Loucy (cell line): ENCODE measurements at regions not wholly inside any gene's neighbourhood (a gene's known extent, or its start where the extent isn't known, plus 50 kb on each side); places are given as distances from the start of the nearest gene placed in this dataset.

ENCODE experiments used
- H2AFZ ChIP-seq: fragments of 200-600 bp; sonication (generic); 2 replicates; pipeline ENCODE4 v1.6.0; 2016; ENCODE audit warnings: antibody characterized with exemption, mild to moderate bottlenecking, low read length, moderate library complexity
- H3F3A ChIP-seq: fragments of 200-600 bp; 2 replicates; pipeline ENCODE4 v1.6.0; 2016; ENCODE audit warnings: antibody characterized with exemption, low read depth, mild to moderate bottlenecking
- H3K27me3 ChIP-seq: fragments of 200-600 bp; sonication (generic); 2 replicates; pipeline ENCODE4 v1.6.1; 2014; ENCODE audit warnings: low read length, mild to moderate bottlenecking; ENCODE audit not compliant: insufficient read depth, poor library complexity, severe bottlenecking
- H3K36me3 ChIP-seq: fragments of 200-600 bp; sonication (generic); 2 replicates; pipeline ENCODE4 v1.6.1; 2016; ENCODE audit warnings: low read length; ENCODE audit not compliant: insufficient read depth
- H3K4me1 ChIP-seq: fragments of 200-600 bp; sonication (generic); 2 replicates; pipeline ENCODE4 v1.5.1; 2014; ENCODE audit warnings: low read length, mild to moderate bottlenecking; ENCODE audit not compliant: insufficient read depth, poor library complexity, severe bottlenecking
- H3K4me2 ChIP-seq: fragments of 200-600 bp; sonication (generic); 2 replicates; pipeline ENCODE4 v1.6.0; 2014; ENCODE audit warnings: antibody characterized with exemption, low read length, low read depth, mild to moderate bottlenecking; ENCODE audit not compliant: poor library complexity, severe bottlenecking
- H3K4me3 ChIP-seq: fragments of 200-600 bp; sonication (generic); 2 replicates; pipeline ENCODE4 v1.5.1; 2014; ENCODE audit warnings: low read length, mild to moderate bottlenecking, mixed read lengths; ENCODE audit not compliant: poor library complexity, severe bottlenecking
- H3K79me2 ChIP-seq: fragments of 200-600 bp; sonication (generic); 2 replicates; pipeline ENCODE4 v1.6.1; 2014; ENCODE audit warnings: low read length; ENCODE audit not compliant: insufficient read depth
- H3K9ac ChIP-seq: fragments of 200-600 bp; sonication (generic); 2 replicates; pipeline ENCODE4 v1.6.0; 2014; ENCODE audit warnings: mild to moderate bottlenecking, low read depth, low read length, moderate library complexity; ENCODE audit not compliant: poor library complexity, severe bottlenecking
- H3K9me2 ChIP-seq: fragments of 200-600 bp; sonication (generic); replicated peaks from 2 replicates; pipeline ENCODE4 v1.6.1; 2016; ENCODE audit warnings: low read depth, low read length, mixed read lengths
- H3K9me3 ChIP-seq: fragments of 200-600 bp; sonication (generic); 2 replicates; pipeline ENCODE4 v1.6.1; 2014; ENCODE audit warnings: mild to moderate bottlenecking, antibody characterized with exemption, low read length, low read depth; ENCODE audit not compliant: insufficient read depth
- H4K20me1 ChIP-seq: fragments of 200-600 bp; sonication (generic); 2 replicates; pipeline ENCODE4 v1.6.0; 2014; ENCODE audit warnings: antibody characterized with exemption, low read length, mild to moderate bottlenecking; ENCODE audit not compliant: insufficient read depth, poor library complexity, severe bottlenecking
- CTCF ChIP-seq: fragments of 200-600 bp; sonication (generic); conservative IDR thresholded peaks from 2 replicates; pipeline ENCODE4 v1.5.1; 2014; ENCODE audit warnings: mild to moderate bottlenecking, antibody characterized with exemption, low read length
- EZH2phosphoT487 ChIP-seq: fragments of 200-600 bp; IDR thresholded peaks from 2 replicates; pipeline ENCODE4 v1.6.1; 2018; ENCODE audit warnings: antibody characterized with exemption, mild to moderate bottlenecking, moderate library complexity, borderline replicate concordance

GRCh38 chr13:89053418-89053817 is 1382.2 kb downstream of the SLITRK5 start:
- no peaks in the 10 kb centered on the region for H3K79me2 ChIP-seq
- H3K9me2 ChIP-seq, result no peaks in the 10 kb centered on the region
- H3K9me3 ChIP-seq, result no peaks in the 10 kb centered on the region
- no peak overlapping the region for H3K4me3 ChIP-seq
- H3K9ac ChIP-seq, result no peak overlapping the region
- no peak overlapping the region for H2AFZ ChIP-seq
- H3K4me1 ChIP-seq, result no peaks in the 10 kb centered on the region
- H3F3A ChIP-seq, result no peaks in the 10 kb centered on the region
- TF ChIP-seq EZH2phosphoT487 (no peak), CTCF (no peak)
- H3K36me3 ChIP-seq, result no peaks in the 10 kb centered on the region
- H4K20me1 ChIP-seq, result no peaks in the 10 kb centered on the region
- H3K27me3 ChIP-seq, result no peaks in the 10 kb centered on the region
- no peak overlapping the region for H3K4me2 ChIP-seq

DNA sequence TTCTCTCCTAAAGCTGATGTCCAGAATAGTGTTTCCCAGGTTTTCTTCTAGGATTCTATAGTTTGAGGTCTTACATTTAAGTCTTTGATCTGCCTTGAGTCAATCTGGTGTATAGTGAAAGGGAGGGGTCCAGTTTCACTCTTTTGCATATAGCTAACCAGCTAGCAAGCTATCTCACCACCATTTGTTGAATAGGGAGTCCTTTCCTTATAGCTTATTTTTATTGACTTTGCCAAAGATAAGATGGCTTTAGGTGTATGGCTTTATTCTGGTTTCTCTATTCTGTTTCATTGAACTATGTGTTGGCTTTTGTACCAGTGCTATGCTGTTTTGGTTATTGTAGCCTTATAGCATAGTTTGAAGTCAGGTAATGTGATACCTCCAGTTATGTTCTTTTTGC is 1386.1 kb downstream of the SLITRK5 start:
- H3K9ac ChIP-seq, result no peak overlapping the region
- no peaks in the 10 kb centered on the region for H3K9me2 ChIP-seq
- H2AFZ ChIP-seq, result no peak overlapping the region
- H3K4me3 ChIP-seq, result no peak overlapping the region
- no peaks in the 10 kb centered on the region for H3K4me1 ChIP-seq
- no peak for TF ChIP-seq EZH2phosphoT487
- TF ChIP-seq CTCF, result no peak
- no peaks in the 10 kb centered on the region for H3K27me3 ChIP-seq
- no peaks in the 10 kb centered on the region for H3K79me2 ChIP-seq
- H3K4me2 ChIP-seq, result no peak overlapping the region
- no peaks in the 10 kb centered on the region for H4K20me1 ChIP-seq
- H3K9me3 ChIP-seq, result no peaks in the 10 kb centered on the region
- H3F3A ChIP-seq, result no peaks in the 10 kb centered on the region
- no peaks in the 10 kb centered on the region for H3K36me3 ChIP-seq

DNA sequence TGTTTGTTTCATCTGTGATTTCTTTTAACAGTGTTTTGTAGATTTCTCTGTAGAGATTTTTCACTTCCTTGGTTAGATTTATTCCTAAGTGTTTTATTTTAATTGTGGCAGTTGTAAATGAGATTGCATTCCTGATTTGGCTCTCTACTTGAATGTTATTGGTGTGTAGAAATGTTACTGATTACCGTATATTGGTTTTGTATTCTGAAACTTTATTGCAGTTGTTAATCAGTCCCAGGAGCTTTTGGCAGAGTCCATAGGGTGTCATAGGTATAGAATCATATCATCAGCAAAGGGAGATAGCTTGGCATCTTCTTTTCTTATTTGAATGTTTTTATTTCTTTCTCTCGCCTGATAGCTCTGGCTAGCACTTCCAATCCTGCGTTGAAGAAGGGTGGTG is 1386.7 kb downstream of the SLITRK5 start:
- no peaks in the 10 kb centered on the region for H3K4me1 ChIP-seq
- no peaks in the 10 kb centered on the region for H3K36me3 ChIP-seq
- H3K4me3 ChIP-seq, result no peak overlapping the region
- no peak overlapping the region for H2AFZ ChIP-seq
- no peaks in the 10 kb centered on the region for H3K9me3 ChIP-seq
- H3K4me2 ChIP-seq, result no peak overlapping the region
- H3K79me2 ChIP-seq, result no peaks in the 10 kb centered on the region
- H4K20me1 ChIP-seq, result no peaks in the 10 kb centered on the region
- TF ChIP-seq CTCF, result no peak
- TF ChIP-seq EZH2phosphoT487, result no peak
- no peak overlapping the region for H3K9ac ChIP-seq
- no peaks in the 10 kb centered on the region for H3F3A ChIP-seq
- no peaks in the 10 kb centered on the region for H3K27me3 ChIP-seq
- no peaks in the 10 kb centered on the region for H3K9me2 ChIP-seq
